Fibroblast of villous mesenchyme (primary cell): ENCODE measurements at regions not wholly inside any gene's neighbourhood (a gene's known extent, or its start where the extent isn't known, plus 50 kb on each side); places are given as distances from the start of the nearest gene placed in this dataset.

Experiments
- DNase-seq: peaks from one replicate; pipeline ENCODE4 v3.0.0-alpha.2; 2010; ENCODE audit warnings: low read depth
- H3K4me3 ChIP-seq: 2 replicates; pipeline ENCODE4 v1.5.1; 2011; ENCODE audit warnings: low read depth, mild to moderate bottlenecking, low read length
- TF ChIP-seq, protein P1 (sequence below): IDR thresholded peaks from 2 replicates; pipeline ENCODE4 v1.5.1; 2012; ENCODE audit warnings: low read depth, mild to moderate bottlenecking, low read length; ENCODE audit not compliant: insufficient read depth

DNA sequence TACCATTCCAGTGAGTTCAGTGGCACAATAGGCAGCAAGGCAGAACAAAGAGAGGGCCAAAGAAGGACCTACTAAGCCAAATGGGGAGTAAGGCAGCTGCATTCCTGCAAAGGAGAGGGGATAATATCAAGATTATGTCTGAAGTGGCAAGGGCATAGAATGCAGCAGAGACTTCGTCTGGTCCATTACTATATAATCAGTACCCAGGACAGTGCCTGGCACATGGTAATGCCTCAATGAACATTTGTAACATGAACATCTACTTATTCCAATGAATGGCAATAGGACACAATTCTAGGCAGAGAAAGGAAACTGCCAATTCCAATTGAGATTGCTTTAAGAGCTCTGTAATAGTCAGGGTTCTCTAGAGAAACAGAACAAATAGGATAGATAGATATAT lies 82.1 kb upstream of the STAC start:
- TF ChIP-seq, protein P1, sequence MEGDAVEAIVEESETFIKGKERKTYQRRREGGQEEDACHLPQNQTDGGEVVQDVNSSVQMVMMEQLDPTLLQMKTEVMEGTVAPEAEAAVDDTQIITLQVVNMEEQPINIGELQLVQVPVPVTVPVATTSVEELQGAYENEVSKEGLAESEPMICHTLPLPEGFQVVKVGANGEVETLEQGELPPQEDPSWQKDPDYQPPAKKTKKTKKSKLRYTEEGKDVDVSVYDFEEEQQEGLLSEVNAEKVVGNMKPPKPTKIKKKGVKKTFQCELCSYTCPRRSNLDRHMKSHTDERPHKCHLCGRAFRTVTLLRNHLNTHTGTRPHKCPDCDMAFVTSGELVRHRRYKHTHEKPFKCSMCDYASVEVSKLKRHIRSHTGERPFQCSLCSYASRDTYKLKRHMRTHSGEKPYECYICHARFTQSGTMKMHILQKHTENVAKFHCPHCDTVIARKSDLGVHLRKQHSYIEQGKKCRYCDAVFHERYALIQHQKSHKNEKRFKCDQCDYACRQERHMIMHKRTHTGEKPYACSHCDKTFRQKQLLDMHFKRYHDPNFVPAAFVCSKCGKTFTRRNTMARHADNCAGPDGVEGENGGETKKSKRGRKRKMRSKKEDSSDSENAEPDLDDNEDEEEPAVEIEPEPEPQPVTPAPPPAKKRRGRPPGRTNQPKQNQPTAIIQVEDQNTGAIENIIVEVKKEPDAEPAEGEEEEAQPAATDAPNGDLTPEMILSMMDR: no peak
- no peak for DNase-seq
- no peak overlapping the region for H3K4me3 ChIP-seq

DNA sequence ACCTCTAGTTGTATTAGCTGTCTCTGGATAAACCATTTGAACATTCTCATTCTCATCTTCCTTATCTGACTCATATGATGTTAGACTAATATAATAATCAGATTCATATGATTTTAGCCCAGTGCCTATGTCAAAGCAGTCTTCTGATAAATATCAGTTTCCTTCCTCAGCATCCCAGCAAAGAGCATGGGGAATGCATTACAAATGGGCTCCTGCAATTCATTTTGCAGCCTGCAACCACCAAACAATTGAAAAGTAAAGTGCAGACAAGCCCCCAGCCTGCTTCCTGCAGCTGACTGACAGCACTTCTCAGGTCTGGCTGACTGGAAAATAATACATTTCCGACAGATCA lies 78.2 kb upstream of the STAC start:
- DNase-seq: no peak
- H3K4me3 ChIP-seq: no peak overlapping the region
- TF ChIP-seq, protein P1: no peak

DNA sequence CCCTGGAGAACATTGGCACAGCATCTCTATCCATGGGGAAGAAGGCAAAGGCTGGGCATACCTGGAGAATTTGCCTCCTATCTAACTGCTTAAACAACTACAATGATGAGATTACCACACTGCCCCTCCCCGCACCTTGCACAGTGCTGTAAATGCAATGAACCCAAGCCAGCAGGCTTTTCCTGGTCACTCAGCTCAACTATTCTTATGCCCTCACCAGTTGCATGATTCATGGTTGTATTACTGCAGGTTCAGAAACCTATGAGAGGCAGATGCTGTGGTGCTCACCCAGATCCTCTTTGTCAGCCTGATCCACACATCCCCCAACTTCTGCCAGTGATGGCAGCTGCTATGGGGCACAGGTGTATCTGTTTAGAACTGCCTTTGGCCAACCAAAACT lies 77.7 kb upstream of the STAC start:
- no peak for DNase-seq
- TF ChIP-seq, protein P1: no peak
- H3K4me3 ChIP-seq: no peak overlapping the region

DNA sequence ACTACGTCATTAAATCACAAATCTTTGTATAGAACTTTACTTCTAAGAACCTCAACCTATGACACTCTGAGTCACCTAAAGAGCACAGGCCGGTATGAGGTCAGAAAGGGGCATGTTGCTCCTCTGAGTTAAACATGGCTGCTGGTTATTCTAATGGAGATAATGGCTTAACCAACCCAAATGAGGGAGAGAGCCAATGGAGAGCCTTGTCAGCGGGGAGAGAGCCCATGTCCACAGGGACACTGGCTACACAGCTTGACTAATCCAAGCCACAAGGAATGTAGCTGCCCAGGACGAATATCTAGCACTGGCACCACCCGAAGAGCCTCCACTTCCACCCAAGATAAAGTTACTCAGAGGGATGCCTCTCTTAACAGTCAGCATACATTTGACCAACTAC lies 77.0 kb upstream of the STAC start:
- no peak overlapping the region for H3K4me3 ChIP-seq
- no peak for DNase-seq
- TF ChIP-seq, protein P1: no peak

DNA sequence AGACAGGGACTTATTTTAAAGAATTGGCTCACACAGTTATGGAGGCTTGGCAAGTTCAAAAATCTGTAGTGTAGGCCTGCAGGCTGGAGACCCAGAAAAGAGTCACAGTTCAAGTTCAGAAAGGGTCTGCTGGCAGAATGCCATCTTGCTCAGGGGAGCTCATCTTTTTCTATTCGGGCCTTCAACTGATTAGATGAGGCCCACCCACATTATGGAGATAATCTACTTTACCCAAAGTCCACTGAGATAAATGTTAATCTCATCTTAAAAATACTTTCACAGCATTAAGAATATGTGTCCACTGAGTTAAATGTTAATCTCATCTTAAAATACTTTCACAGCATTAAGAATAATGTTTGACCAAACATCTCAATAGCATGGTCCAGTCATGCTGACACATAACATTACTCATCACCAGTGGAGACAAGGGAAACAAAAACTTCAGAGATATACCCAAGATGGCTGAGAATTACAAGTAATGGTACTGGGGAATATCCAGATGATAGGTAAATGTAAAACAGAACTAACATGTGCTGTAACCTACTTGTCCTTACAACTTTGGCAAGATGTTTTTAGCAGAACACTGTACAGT lies 74.3 kb upstream of the STAC start:
- TF ChIP-seq, protein P1: no peak
- DNase-seq: no peak
- no peak overlapping the region for H3K4me3 ChIP-seq

DNA sequence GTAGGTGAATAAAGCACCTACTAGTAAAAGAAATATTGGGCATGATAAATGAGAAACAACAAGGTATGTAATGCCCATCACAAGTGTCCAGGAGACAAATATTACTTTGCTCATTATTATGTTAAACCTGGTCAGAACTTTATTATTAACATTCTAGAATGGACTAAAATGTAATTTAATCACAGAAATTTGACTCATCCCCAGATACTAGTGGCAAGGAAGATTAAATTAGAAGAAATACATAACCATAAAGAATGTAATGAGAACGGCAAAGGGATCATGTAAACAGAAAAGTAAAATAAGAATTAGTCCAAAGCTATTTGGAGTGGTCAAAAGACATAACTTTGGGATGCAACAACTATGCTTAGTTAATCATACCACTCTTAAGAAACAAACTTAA lies 71.2 kb upstream of the STAC start:
- TF ChIP-seq, protein P1: no peak
- DNase-seq: no peak
- no peak overlapping the region for H3K4me3 ChIP-seq

DNA sequence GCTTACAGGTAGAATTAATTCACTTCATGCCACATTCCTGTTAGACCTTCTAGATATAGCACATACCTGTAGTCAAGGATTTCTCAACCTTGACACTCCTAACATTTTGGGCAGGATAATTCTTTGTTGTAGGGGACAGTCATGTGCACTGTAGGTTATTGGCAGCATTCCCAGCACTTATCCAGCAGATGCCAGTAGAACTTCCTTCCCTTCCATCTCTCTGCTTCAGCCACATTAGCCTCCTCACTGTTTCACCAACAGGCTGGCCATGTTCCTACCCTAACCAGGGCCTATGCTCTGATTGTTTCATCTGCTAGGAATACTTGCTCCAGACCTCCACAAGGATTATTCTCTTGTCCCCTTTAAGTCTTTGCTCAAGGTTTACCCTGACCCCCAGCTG lies 68.0 kb upstream of the STAC start:
- TF ChIP-seq, protein P1: no peak
- no peak overlapping the region for H3K4me3 ChIP-seq
- DNase-seq: no peak
